ENCODE measurements at regions not wholly inside any gene's neighbourhood (a gene's known extent, or its start where the extent isn't known, plus 50 kb on each side); places are given as distances from the start of the nearest gene placed in this dataset.

DNA sequence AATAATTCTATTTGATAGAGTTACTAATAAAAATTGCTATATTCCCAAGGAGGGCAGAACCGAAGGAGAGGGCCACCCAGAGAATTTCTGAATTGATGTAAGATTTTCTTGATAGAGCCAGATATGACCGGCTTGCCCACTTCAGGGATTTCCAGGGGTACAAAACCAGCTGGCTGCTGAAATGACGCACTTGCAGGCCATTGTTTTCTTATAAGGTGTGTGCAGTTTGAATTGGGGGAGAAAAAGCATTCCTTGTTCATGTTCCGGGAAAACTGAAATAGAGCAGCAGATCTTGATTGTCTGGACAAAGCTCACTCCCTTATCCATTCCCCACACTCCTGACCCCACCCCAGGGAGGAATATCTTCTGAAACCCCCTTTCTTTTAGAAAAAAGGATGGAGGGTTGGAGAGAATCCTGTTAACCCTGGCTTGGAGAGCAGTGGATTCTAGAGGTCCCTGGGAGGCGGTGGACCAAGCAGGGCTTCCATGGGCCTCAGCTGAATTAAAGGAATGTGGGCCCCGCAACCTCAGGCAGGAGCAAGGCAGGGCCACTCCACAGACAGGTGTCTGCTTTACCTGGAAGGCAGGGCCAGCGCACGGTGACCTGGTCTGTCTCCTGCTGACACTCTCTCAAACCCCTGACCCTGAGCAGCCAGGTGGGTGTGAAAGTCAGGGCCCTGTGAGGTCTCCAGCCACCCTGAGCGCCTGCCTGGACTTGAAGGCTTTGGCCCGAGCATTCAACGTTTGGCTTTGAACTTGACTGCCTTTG lies 96.4 kb downstream of the TMEM170B start:
- no peak for DNase-seq (ENCODE audit: low spot score)

DNA sequence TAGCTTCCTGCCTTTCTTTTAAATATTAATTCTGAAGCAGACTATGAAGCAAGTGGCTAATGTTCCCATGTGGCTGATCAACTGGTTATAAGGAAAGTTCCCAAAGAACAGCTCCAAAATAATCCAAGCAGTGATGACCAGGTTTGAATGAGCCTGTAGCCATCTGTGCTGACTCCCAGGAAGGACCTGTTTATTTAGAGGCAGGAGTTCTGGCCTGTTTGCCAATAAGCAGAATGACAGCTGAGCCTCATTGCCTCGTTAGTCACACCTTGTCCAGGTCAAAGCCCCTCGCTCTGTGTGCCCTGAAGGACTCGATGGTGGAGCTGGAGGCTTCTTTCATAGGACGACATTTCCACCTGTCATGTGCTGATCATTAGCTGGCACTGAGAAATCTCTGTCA lies 97.4 kb downstream of the TMEM170B start:
- no peak for DNase-seq (ENCODE audit: low spot score)

GRCh38 chr6:11636121-11636520 lies 98.6 kb downstream of the TMEM170B start:
- no peak for DNase-seq (ENCODE audit: low spot score)

DNA sequence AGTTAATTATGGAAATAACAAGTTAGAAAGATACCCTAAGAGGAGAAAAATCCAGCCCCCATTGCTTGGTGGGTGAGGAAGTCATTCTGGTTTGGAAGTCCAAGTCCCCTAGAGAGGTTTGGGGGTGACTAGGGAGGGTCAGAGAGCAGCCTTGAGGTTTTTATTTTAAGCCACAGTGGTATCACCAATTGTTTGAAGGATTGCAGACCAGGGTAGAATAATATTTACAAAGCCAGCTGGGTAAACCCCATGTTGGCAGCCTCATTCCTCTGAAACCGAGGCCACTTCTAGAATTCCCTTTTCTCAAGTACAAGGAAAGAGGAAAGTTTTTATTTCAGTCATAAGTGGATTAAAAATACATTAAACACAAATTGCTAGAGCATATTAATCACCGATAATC lies 99.7 kb downstream of the TMEM170B start:
- no peak for DNase-seq (ENCODE audit: low spot score)

DNA sequence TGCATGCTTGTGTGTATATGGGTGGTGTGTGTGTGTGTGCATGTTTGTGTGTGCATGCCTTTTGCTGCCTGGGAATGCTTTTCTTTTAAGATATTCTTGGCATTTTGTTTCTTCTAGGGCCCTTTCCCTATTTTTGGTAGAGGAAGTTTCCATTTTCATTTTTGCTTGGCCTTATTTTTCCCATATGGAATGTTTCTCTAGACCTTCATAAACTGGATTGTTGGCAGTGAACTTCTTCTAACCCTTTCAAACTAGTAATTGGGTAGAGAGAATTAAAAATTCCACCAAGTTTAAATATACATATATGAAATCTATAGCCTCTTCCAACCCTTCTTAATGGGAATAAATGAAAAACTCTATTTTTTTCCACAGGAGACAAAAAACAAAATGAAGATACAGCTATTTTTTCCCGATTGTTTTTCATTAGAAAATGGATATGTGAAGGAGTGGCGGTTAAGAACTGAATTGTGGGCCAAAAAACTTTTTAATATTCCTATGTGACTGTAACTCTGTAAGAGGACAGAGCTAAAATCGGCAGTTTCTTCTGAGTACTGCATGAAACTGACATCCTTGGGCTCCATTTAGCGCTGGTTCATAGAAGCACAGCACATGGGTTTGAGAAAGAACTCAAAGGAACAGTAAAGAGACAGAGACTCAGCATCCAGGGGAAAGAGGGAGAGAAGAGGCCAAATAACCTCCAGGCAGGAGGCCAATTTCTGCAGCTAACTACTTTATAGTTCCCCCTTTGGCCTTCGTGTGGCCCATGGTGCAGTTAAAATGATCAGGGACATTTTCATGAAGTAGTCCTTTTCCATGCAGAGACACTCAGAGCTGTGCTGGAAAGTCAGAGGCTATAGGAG lies 102.1 kb downstream of the TMEM170B start:
- no peak for DNase-seq (ENCODE audit: low spot score)

DNA sequence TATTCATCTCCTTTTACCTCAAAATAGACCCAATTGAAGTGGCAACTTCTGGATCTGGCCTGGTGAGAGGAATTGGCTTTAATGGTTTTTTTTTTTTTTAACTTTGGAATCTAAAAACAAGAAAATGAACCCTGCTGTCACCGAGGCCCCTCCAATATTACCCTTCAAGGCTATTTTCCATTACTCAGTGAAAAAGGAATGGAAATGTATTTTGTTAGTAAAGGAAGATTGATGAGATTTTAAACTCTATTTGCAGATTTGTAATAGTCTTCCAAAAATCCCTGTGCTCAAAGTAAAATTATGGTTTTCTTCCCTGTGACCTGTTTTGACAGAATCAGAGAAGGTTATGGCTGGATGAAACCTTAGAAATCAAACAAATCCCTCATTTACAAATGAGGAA lies 102.9 kb downstream of the TMEM170B start:
- no peak for DNase-seq (ENCODE audit: low spot score)

DNA sequence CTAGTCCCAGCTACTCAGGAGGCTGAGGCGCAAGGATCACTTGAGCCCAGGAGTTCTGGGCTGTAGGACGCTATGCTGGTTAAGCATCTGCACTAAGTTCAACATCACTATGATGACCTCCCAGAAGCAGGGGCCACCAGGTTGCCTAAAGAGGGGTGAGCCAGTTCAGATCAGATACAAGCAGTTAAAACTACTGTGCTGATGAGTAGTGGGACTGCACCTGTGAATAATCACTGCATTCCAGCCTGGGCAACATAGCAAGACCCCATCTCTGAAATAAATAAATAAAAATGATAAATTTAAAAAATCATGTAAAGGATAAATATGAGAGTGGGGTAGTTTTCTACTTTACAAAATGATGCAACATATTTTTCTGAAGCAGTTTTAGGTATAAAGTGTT lies 106.5 kb downstream of the TMEM170B start:
- DNase-seq (ENCODE audit: low spot score): no peak

- no peak for DNase-seq (ENCODE audit: low spot score)
Measured at GRCh38 chr6:11644601-11645000, 107.1 kb downstream of the TMEM170B start.

GRCh38 chr6:11645016-11645415 lies 107.5 kb downstream of the TMEM170B start:
- no peak for DNase-seq (ENCODE audit: low spot score)

- no peak for DNase-seq (ENCODE audit: low spot score)
Measured at GRCh38 chr6:11648436-11648775, 110.9 kb downstream of the TMEM170B start.

GRCh38 chr6:11648889-11649288 lies 111.3 kb downstream of the TMEM170B start:
- no peak for DNase-seq (ENCODE audit: low spot score)

- DNase-seq (ENCODE audit: low spot score): peak; percentile 54
Measured at GRCh38 chr6:11650025-11650696, 112.6 kb downstream of the TMEM170B start.

GRCh38 chr6:11650711-11651110 lies 113.2 kb downstream of the TMEM170B start:
- DNase-seq (ENCODE audit: low spot score): no peak

DNA sequence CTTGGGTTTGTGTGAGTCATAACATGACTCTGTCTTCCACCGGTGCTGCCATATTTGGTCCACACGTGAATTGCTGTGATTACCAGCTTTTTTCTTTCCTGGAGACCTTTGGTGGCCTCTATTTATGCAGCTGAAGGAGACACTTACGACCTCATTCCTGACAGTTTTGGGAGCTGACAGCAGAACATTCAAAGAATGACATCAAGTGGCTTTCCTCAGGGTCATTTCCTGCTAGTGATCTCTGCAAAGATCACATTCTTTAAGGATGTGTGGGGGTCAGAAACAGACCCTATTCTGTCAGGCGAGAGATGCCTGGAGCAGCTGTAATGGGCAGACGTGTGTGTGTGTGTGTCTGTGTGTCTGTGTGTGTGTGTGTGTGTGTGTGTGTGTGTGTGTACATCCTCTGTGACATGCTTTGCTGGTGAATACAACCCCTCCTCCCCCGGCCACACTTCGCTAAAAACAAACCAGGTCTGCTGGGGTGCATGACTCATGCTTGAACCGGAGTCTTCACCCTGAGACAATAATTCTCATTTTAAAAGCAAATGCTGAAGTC lies 115.6 kb downstream of the TMEM170B start:
- DNase-seq (ENCODE audit: low spot score): peak; percentile 83

- DNase-seq (ENCODE audit: low spot score): peak; percentile 30
Measured at GRCh38 chr6:11654876-11655275, 117.3 kb downstream of the TMEM170B start.

GRCh38 chr6:11656491-11656890 lies 118.9 kb downstream of the TMEM170B start:
- no peak for DNase-seq (ENCODE audit: low spot score)

DNA sequence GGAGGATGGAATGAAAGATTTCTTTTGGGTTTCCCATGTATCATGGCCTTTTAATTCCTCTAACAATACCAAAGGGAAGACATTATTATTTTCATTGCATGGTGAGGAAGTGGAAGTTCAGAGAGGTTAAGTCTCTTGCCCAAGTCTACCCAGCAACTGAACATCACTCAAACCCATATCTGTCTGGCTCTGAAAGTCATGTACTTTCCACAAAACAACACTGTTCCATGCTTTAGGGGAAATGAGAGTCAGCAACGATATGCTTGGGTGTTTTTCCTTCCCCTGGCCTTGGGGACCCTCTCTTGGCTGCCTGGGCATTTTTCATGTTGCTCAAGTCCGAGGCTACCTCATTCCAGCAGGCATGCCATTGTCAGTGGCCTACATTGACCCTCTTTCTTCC lies 118.8 kb downstream of the ADTRP start:
- DNase-seq (ENCODE audit: low spot score): no peak

- no peak for DNase-seq (ENCODE audit: low spot score)
Measured at GRCh38 chr6:11662323-11662722, 116.3 kb downstream of the ADTRP start.

GRCh38 chr6:11663519-11663918 lies 115.1 kb downstream of the ADTRP start:
- DNase-seq (ENCODE audit: low spot score): no peak

Data from AG20443 (cell line).